SK-N-SH (cell line): ENCODE measurements at regions not wholly inside any gene's neighbourhood (a gene's known extent, or its start where the extent isn't known, plus 50 kb on each side); places are given as distances from the start of the nearest gene placed in this dataset.

ENCODE experiments used
- CTCF ChIA-PET: fragments of 300-600, 350-600 bp; formaldehyde crosslinking; extraction: SDS; loops from one replicate; lab custom pipeline; 2021; lab: Yijun Ruan, JAX
- POLR2A ChIA-PET: fragments of 350-600 bp; sonication (Branson Sonifier 250); formaldehyde crosslinking; extraction: SDS; loops from one replicate; lab custom pipeline; 2020; ENCODE audit warnings: antibody characterized with exemption, inconsistent platforms; lab: Yijun Ruan, JAX
- DNase-seq: peaks from one replicate; pipeline ENCODE4 v3.0.0; 2012
- H2AFZ ChIP-seq: fragments of 200-600 bp; sonication (generic); 2 replicates; pipeline ENCODE4 v1.8.1; 2016; ENCODE audit warnings: antibody characterized with exemption, mild to moderate bottlenecking, low read depth
- H3F3A ChIP-seq: fragments of 200-600 bp; sonication (generic); replicated peaks from 2 replicates; pipeline ENCODE3; 2016; ENCODE audit warnings: antibody characterized with exemption, mild to moderate bottlenecking; ENCODE audit not compliant: insufficient read depth
- H3K27ac ChIP-seq, 2 experiments: fragments of 200-500 bp in 1 of 2; fragments of 200-600 bp in 1 of 2; sonication (Bioruptor generic) in 1 of 2; sonication (generic), shearing (Covaris generic) in 1 of 2; 2 replicates each; pipeline versions ENCODE4 v1.5.1 to v1.6.1; 2014 to 2016; ENCODE audit warnings: low read depth in 2 of 2, inconsistent platforms in 1 of 2, low read length in 1 of 2, mild to moderate bottlenecking in 1 of 2, mixed read lengths in 1 of 2
- H3K27me3 ChIP-seq: fragments of 200-600 bp; sonication (generic), shearing (Covaris generic); 2 replicates; pipeline ENCODE4 v1.6.1; 2016; ENCODE audit warnings: mixed run types; ENCODE audit not compliant: insufficient read depth
- H3K36me3 ChIP-seq, 2 experiments: fragments of 200-500 bp in 1 of 2; fragments of 200-600 bp in 1 of 2; sonication (Bioruptor generic) in 1 of 2; sonication (generic) in 1 of 2; replicated peaks in 1 of 2; 2 replicates each; pipeline versions ENCODE3 to v1.5.1; 2014 to 2016; ENCODE audit warnings: low read length in 1 of 2, mild to moderate bottlenecking in 1 of 2; ENCODE audit not compliant: insufficient read depth in 2 of 2, control insufficient read depth in 1 of 2
- H3K4me1 ChIP-seq, 2 experiments: fragments of 200-500 bp in 1 of 2; fragments of 200-600 bp in 1 of 2; sonication (Bioruptor generic) in 1 of 2; sonication (generic), shearing (Covaris generic) in 1 of 2; 2 replicates each; pipeline versions ENCODE4 v1.5.1 to v1.6.1; 2014 to 2016; ENCODE audit warnings: low read depth in 1 of 2, low read length in 1 of 2, mixed run types in 1 of 2; ENCODE audit not compliant: insufficient read depth in 2 of 2, control insufficient read depth in 1 of 2
- H3K4me2 ChIP-seq: fragments of 200-600 bp; sonication (generic), shearing (Covaris generic); 2 replicates; pipeline ENCODE4 v1.6.1; 2017; ENCODE audit warnings: mixed run types
- H3K4me3 ChIP-seq, 2 experiments: fragments of 200-500 bp in 1 of 2; fragments of 200-600 bp in 1 of 2; sonication (Bioruptor generic) in 1 of 2; sonication (generic), shearing (Covaris generic) in 1 of 2; 2 replicates each; pipeline versions ENCODE4 v1.5.1 to v1.8.1; 2014 to 2016; ENCODE audit warnings: low read depth in 2 of 2, inconsistent platforms in 1 of 2, low read length in 1 of 2, mild to moderate bottlenecking in 1 of 2, mixed read lengths in 1 of 2, moderate library complexity in 1 of 2
- H3K79me2 ChIP-seq: fragments of 200-600 bp; sonication (generic); 2 replicates; pipeline ENCODE4 v1.8.1; 2017; ENCODE audit warnings: mild to moderate bottlenecking; ENCODE audit not compliant: insufficient read depth
- H3K9ac ChIP-seq: fragments of 200-600 bp; sonication (generic); 2 replicates; pipeline ENCODE4 v1.6.1; 2017; ENCODE audit warnings: mixed run types
- H3K9me2 ChIP-seq: fragments of 200-600 bp; sonication (generic); 2 replicates; pipeline ENCODE4 v1.6.1; 2017; ENCODE audit warnings: mixed run types
- H3K9me3 ChIP-seq: fragments of 200-600 bp; sonication (generic); 2 replicates; pipeline ENCODE4 v1.6.1; 2017; ENCODE audit warnings: mixed run types, mild to moderate bottlenecking, moderate library complexity
- H4K20me1 ChIP-seq: fragments of 200-600 bp; sonication (generic); 2 replicates; pipeline ENCODE4 v1.6.1; 2017; ENCODE audit warnings: mild to moderate bottlenecking, mixed run types; ENCODE audit not compliant: insufficient read depth
- CHD2 ChIP-seq: fragments of 150-350 bp; IDR thresholded peaks from 2 replicates; pipeline ENCODE4 v1.6.1; 2018; ENCODE audit warnings: low read length; ENCODE audit not compliant: partially characterized antibody
- CTCF ChIP-seq: fragments of 200-600 bp; sonication (generic); IDR thresholded peaks from 2 replicates; pipeline ENCODE4 v1.6.1; 2017; ENCODE audit warnings: antibody characterized with exemption, mild to moderate bottlenecking, moderate library complexity
- EZH2phosphoT487 ChIP-seq: fragments of 200-600 bp; sonication (generic); IDR thresholded peaks from 2 replicates; pipeline ENCODE4 v1.6.1; 2017; ENCODE audit warnings: low read depth, mixed run types, mild to moderate bottlenecking, antibody characterized with exemption, moderate library complexity, borderline replicate concordance
- FOXJ3 ChIP-seq: sonication (generic); formaldehyde crosslinking; IDR thresholded peaks from 2 replicates; pipeline ENCODE4 v1.5.1; 2020; ENCODE audit warnings: mild to moderate bottlenecking, missing genetic modification reagents
- FOXM1 ChIP-seq: IDR thresholded peaks from 2 replicates; pipeline ENCODE4 v1.4.0; 2012; ENCODE audit warnings: low read depth, mild to moderate bottlenecking
- MAX ChIP-seq: IDR thresholded peaks from 2 replicates; pipeline ENCODE4 v1.4.0; 2012; ENCODE audit warnings: low read depth
- MXI1 ChIP-seq: IDR thresholded peaks from 2 replicates; pipeline ENCODE4 v1.6.1; 2012; ENCODE audit warnings: mild to moderate bottlenecking, low read depth, low read length, improper control_type of control experiment
- NFIC ChIP-seq: IDR thresholded peaks from 2 replicates; pipeline ENCODE4 v1.4.0; 2012; ENCODE audit warnings: borderline replicate concordance
- NRF1 ChIP-seq: IDR thresholded peaks from 2 replicates; pipeline ENCODE4 v1.6.1; 2012; ENCODE audit warnings: low read depth, mild to moderate bottlenecking, low read length
- PBX3 ChIP-seq: IDR thresholded peaks from 2 replicates; pipeline ENCODE4; 2012
- POLR2AphosphoS5 ChIP-seq: IDR thresholded peaks from 2 replicates; pipeline ENCODE4 v1.6.1; 2012; ENCODE audit warnings: low read depth, low read length
- RCOR1 ChIP-seq: fragments of 150-350 bp; IDR thresholded peaks from 2 replicates; pipeline ENCODE4 v1.6.1; 2017; ENCODE audit warnings: antibody characterized with exemption, low read length
- REST ChIP-seq: IDR thresholded peaks from 2 replicates; pipeline ENCODE4 v1.6.1; 2012; ENCODE audit warnings: mild to moderate bottlenecking, low read depth, low read length, moderate library complexity
- RFX5 ChIP-seq: IDR thresholded peaks from 2 replicates; pipeline ENCODE4 v1.6.1; 2012; ENCODE audit warnings: mild to moderate bottlenecking, improper control_type of control experiment, low read length
- RXRA ChIP-seq: IDR thresholded peaks from 2 replicates; pipeline ENCODE4 v1.4.0; 2012; ENCODE audit warnings: low read depth, mild to moderate bottlenecking, borderline replicate concordance
- SIN3A ChIP-seq: IDR thresholded peaks from 2 replicates; pipeline ENCODE4 v1.6.1; 2012; ENCODE audit warnings: low read depth, mild to moderate bottlenecking, low read length, moderate library complexity, borderline replicate concordance
- SMC3 ChIP-seq: IDR thresholded peaks from 2 replicates; pipeline ENCODE4 v1.6.1; 2012; ENCODE audit warnings: low read depth, low read length, improper control_type of control experiment
- TAF1 ChIP-seq: IDR thresholded peaks from 2 replicates; pipeline ENCODE4 v1.6.1; 2012; ENCODE audit warnings: low read depth, mild to moderate bottlenecking, low read length, moderate library complexity, borderline replicate concordance
- TCF12 ChIP-seq: IDR thresholded peaks from 2 replicates; pipeline ENCODE4 v1.4.0; 2012
- TEAD4 ChIP-seq: IDR thresholded peaks from 2 replicates; pipeline ENCODE4 v1.4.0; 2012; ENCODE audit warnings: mild to moderate bottlenecking, borderline replicate concordance; ENCODE audit not compliant: insufficient read depth
- ZBTB33 ChIP-seq: IDR thresholded peaks from 2 replicates; pipeline ENCODE4 v1.4.0; 2012; ENCODE audit warnings: low read depth, borderline replicate concordance
- WGBS: methylation state at CpG from one replicate; pipeline ENCODE4 v1.1.6; 2017; ENCODE audit warnings: low lambda C conversion rate; 5-methylcytosine and 5-hydroxymethylcytosine counted together

GRCh38 chr14:27587103-27587502 is 989.3 kb upstream of the NOVA1 start:
- H3F3A ChIP-seq: no peaks in the 10 kb centered on the region
- H3K9me2 ChIP-seq: no peaks in the 10 kb centered on the region
- no peaks in the 10 kb centered on the region for H3K27me3 ChIP-seq
- H3K9me3 ChIP-seq: no peaks in the 10 kb centered on the region
- H3K4me3 ChIP-seq: no peak overlapping the region
- POLR2A ChIA-PET: no interaction called here
- TF ChIP-seq CTCF: peak; percentile 42
- TF ChIP-seq EZH2phosphoT487: no peak
- H3K27ac ChIP-seq: no peak overlapping the region
- CTCF ChIA-PET: interaction anchor here (1.0 kb wide), 1 partner anchor 21 kb away, joined by 4 read pairs; no protein-coding TSS in a partner anchor
- no peaks in the 10 kb centered on the region for H3K79me2 ChIP-seq
- no peak for DNase-seq
- H3K9ac ChIP-seq: no peak overlapping the region
- no peaks in the 10 kb centered on the region for H4K20me1 ChIP-seq
- WGBS: 24% methylated on average over 3 of the region's 3 CpGs
- H2AFZ ChIP-seq: no peak overlapping the region
- no peaks in the 10 kb centered on the region; a peak in 1 of 4 replicates for H3K4me1 ChIP-seq
- H3K36me3 ChIP-seq: no peaks in the 10 kb centered on the region
- H3K4me2 ChIP-seq: no peak overlapping the region

- H3K4me2 ChIP-seq: no peak overlapping the region
- no peaks in the 10 kb centered on the region for H3F3A ChIP-seq
- H3K36me3 ChIP-seq: no peaks in the 10 kb centered on the region
- no peak overlapping the region for H2AFZ ChIP-seq
- no peaks in the 10 kb centered on the region for H3K27me3 ChIP-seq
- no peaks in the 10 kb centered on the region for H4K20me1 ChIP-seq
- H3K27ac ChIP-seq: no peak overlapping the region
- POLR2A ChIA-PET: no interaction called here
- 16% methylated on average over 3 of the region's 3 CpGs for WGBS
- DNase-seq: no peak
- H3K79me2 ChIP-seq: no peaks in the 10 kb centered on the region
- H3K4me1 ChIP-seq: no peaks in the 10 kb centered on the region
- no peak overlapping the region for H3K4me3 ChIP-seq
- H3K9me2 ChIP-seq: 0 out of 2 replicates have a peak, but pooled peaks cover 4% of the 10 kb centered on the region
- H3K9me3 ChIP-seq: no peaks in the 10 kb centered on the region
- H3K9ac ChIP-seq: no peak overlapping the region
- CTCF ChIA-PET: no interaction called here
- TF ChIP-seq ZBTB33 (no peak), TCF12 (no peak), RCOR1 (no peak), TAF1 (no peak), RXRA (no peak), NRF1 (no peak), TEAD4 (no peak), NFIC (no peak), POLR2AphosphoS5 (no peak), MXI1 (no peak), CHD2 (no peak), MAX (no peak), PBX3 (no peak), FOXM1 (no peak), FOXJ3 (CRISPR knock-in tag) (no peak), SMC3 (no peak), RFX5 (no peak), REST (no peak), SIN3A (no peak)
Measured at GRCh38 chr14:27605282-27605681, 1007.4 kb upstream of the NOVA1 start.
